MCF 10A (cell line): ENCODE measurements at regions not wholly inside any gene's neighbourhood (a gene's known extent, or its start where the extent isn't known, plus 50 kb on each side); places are given as distances from the start of the nearest gene placed in this dataset.

Source experiments
- BruUV-seq: library from RNA; stranded (reverse); fragments of 400-500 nt; replicated peaks from 2 replicates; lab custom pipeline; 2021; lab: Mats Ljungman, UMichigan
- CTCF ChIA-PET: fragments of 300-600 bp; sonication (Branson Sonifier 250); formaldehyde crosslinking; extraction: SDS; loops from one replicate; lab custom pipeline; 2021; ENCODE audit warnings: antibody characterized with exemption, inconsistent platforms; lab: Yijun Ruan, JAX
- POLR2A ChIA-PET: fragments of 300-600, 350-650 bp; sonication (Branson Sonifier 250); formaldehyde crosslinking; extraction: SDS; loops from one replicate; lab custom pipeline; 2020; ENCODE audit warnings: antibody characterized with exemption, inconsistent platforms; lab: Yijun Ruan, JAX
- DNase-seq: peaks from one replicate; pipeline ENCODE4 v3.0.0-alpha.2; 2018; ENCODE audit not compliant: unreplicated experiment
- H3K27ac Mint-ChIP-seq: one replicate; pipeline ENCODE4 v1.8.0; 2022; ENCODE audit warnings: mild to moderate bottlenecking, low read depth, mixed read lengths; ENCODE audit not compliant: unreplicated experiment
- H3K27me3 Mint-ChIP-seq: one replicate; pipeline ENCODE4 v1.8.0; 2022; ENCODE audit warnings: mixed read lengths; ENCODE audit not compliant: insufficient read depth, unreplicated experiment
- H3K36me3 Mint-ChIP-seq: one replicate; pipeline ENCODE4 v1.8.0; 2022; ENCODE audit warnings: mild to moderate bottlenecking, moderate library complexity, mixed read lengths; ENCODE audit not compliant: insufficient read depth, unreplicated experiment
- H3K4me1 Mint-ChIP-seq: one replicate; pipeline ENCODE4 v1.8.0; 2022; ENCODE audit warnings: mixed read lengths; ENCODE audit not compliant: insufficient read depth, unreplicated experiment
- H3K4me3 Mint-ChIP-seq: one replicate; pipeline ENCODE4 v1.8.0; 2022; ENCODE audit warnings: mild to moderate bottlenecking, moderate library complexity, mixed read lengths; ENCODE audit not compliant: unreplicated experiment
- H3K9me3 Mint-ChIP-seq: one replicate; pipeline ENCODE4 v1.8.0; 2022; ENCODE audit warnings: mixed read lengths; ENCODE audit not compliant: unreplicated experiment
- intact Hi-C: fragments of 100-400 bp; cut with micrococcal nuclease; formaldehyde crosslinking; loops from 2 replicates; pipeline ENCODE4 v1.14.1; 2022
- TF ChIP-seq, protein P1 (sequence below): fragments of 200-600 bp; IDR thresholded peaks from one replicate; pipeline ENCODE4 v1.8.0; 2022; ENCODE audit warnings: antibody characterized with exemption, mild to moderate bottlenecking; ENCODE audit not compliant: unreplicated experiment

DNA sequence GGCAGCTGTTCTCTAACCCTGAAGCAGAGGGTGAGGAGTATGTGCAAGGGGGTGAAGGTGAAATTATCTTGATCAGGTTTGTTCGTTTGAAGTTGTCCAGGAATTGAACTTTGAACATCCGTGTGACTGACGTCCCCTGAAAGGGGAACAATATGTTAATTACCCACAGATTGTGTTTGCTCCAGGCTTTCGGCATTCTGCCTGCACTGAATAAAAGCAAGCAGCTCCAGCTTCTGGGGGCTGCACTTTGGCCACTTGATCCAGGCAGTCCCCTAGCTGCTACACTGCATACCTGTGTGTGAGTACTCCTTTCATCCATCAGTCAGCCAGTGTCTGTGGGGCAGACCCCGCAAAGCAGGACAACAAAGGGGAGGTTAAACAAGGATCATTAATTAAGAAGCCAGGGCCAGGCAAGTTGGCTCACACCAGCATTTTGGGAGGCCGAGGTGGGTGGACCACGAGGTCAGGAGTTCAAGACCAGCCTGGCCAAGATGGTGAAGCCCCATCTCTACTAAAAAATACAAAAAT lies 104.8 kb upstream of the BTN3A2 start:
- CTCF ChIA-PET, result interaction anchor here (0.9 kb wide), 1 partner anchor 234 kb away, joined by 3 read pairs; no protein-coding TSS in a partner anchor
- Mint-ChIP-seq H3K27ac (no peak overlapping the region), H3K27me3 (no peaks in the 10 kb centered on the region), H3K4me1 (no peaks in the 10 kb centered on the region), H3K9me3 (no peaks in the 10 kb centered on the region), H3K36me3 (no peaks in the 10 kb centered on the region), H3K4me3 (no peak overlapping the region)
- DNase-seq, result no peak
- BruUV-seq, result no TSS peak
- intact Hi-C loops, result no loop called here
- POLR2A ChIA-PET, result interaction anchor here (0.9 to 8.0 kb wide), 4 partner anchors 9 to 56 kb away, joined by 3 to 55 read pairs (median 4); a partner anchor contains a TSS
- TF ChIP-seq, protein P1, sequence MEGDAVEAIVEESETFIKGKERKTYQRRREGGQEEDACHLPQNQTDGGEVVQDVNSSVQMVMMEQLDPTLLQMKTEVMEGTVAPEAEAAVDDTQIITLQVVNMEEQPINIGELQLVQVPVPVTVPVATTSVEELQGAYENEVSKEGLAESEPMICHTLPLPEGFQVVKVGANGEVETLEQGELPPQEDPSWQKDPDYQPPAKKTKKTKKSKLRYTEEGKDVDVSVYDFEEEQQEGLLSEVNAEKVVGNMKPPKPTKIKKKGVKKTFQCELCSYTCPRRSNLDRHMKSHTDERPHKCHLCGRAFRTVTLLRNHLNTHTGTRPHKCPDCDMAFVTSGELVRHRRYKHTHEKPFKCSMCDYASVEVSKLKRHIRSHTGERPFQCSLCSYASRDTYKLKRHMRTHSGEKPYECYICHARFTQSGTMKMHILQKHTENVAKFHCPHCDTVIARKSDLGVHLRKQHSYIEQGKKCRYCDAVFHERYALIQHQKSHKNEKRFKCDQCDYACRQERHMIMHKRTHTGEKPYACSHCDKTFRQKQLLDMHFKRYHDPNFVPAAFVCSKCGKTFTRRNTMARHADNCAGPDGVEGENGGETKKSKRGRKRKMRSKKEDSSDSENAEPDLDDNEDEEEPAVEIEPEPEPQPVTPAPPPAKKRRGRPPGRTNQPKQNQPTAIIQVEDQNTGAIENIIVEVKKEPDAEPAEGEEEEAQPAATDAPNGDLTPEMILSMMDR, result no peak

DNA sequence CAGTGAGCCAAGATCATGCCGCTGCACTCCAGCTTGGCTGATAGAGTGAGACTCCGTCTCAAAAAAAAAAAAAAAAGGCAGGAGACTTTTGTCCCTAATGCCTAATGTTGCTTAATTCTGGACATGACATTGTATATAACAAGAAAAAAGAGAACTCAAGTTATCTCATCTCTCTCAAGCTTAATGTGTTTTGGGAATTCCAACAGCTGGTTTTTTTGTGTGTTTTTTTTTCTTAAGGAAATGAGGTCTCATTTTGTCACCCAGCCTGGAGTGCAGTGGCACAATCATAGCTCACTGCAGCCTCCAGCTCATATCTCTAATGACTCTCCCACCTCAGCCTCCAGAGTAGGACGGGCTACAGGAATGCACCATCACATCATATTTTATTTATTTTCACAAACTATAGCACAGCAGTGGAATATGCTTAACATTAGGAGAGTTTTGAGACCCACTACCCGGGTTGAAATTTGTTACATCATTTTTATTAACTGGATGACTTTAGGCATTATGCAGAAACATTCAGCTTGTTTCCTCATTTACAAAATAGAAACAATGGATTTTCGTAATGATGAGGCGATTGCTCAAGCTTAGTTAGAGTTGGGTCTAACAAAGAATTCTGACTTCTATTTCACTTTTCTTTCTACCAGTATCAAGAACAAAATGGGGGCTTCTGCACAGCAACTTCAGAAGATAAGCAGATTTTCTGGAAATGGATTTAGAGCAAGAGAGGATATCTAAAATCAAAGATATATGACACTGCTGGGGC lies 104.1 kb upstream of the BTN3A2 start:
- H3K27me3 Mint-ChIP-seq, result no peaks in the 10 kb centered on the region
- POLR2A ChIA-PET, result interaction anchor here (0.7 to 8.0 kb wide), 6 partner anchors 9 to 56 kb away, joined by 3 to 55 read pairs (median 4); a partner anchor contains a TSS
- no peaks in the 10 kb centered on the region for H3K4me1 Mint-ChIP-seq
- DNase-seq, result no peak
- CTCF ChIA-PET, result interaction anchor here (0.9 to 1.2 kb wide), 2 partner anchors 9 to 235 kb away, joined by 3 to 5 read pairs; no protein-coding TSS in a partner anchor
- no peaks in the 10 kb centered on the region for H3K9me3 Mint-ChIP-seq
- H3K36me3 Mint-ChIP-seq, result no peaks in the 10 kb centered on the region
- no TSS peak for BruUV-seq
- no peak overlapping the region for H3K27ac Mint-ChIP-seq
- intact Hi-C loops, result no loop called here
- TF ChIP-seq, protein P1, result no peak
- no peak overlapping the region for H3K4me3 Mint-ChIP-seq

DNA sequence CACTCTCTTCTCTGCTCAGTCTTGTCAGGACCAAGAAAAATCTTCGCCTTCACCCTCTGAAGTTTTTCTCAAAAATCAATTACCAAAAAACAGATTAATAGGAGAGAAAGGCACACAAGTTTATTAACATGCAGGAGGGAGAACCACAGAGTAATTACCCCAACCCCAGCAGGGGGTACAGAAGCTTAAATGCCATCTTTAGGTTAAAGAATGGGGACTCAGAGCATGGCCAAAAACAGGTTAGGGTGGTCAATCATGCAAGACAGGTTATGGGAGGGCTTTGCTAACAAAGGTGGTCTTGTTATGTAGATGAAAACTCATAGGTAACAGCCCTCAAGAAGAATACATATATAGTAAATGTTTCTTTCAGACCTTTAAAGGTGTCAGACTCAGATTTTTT lies 100.5 kb upstream of the BTN3A2 start:
- no peak for DNase-seq
- H3K4me1 Mint-ChIP-seq, result peaks cover 6% of the 10 kb centered on the region
- BruUV-seq, result no TSS peak
- ChIA-PET POLR2A (interaction anchor here (0.6 to 1.2 kb wide), 2 partner anchors 59 to 65 kb away, joined by 3 read pairs; a partner anchor contains a TSS), CTCF (no interaction called here)
- TF ChIP-seq, protein P1, result no peak
- intact Hi-C loops, result no loop called here
- H3K36me3 Mint-ChIP-seq, result no peaks in the 10 kb centered on the region
- no peaks in the 10 kb centered on the region for H3K9me3 Mint-ChIP-seq
- no peak overlapping the region for H3K27ac Mint-ChIP-seq
- no peak overlapping the region for H3K4me3 Mint-ChIP-seq
- no peaks in the 10 kb centered on the region for H3K27me3 Mint-ChIP-seq

DNA sequence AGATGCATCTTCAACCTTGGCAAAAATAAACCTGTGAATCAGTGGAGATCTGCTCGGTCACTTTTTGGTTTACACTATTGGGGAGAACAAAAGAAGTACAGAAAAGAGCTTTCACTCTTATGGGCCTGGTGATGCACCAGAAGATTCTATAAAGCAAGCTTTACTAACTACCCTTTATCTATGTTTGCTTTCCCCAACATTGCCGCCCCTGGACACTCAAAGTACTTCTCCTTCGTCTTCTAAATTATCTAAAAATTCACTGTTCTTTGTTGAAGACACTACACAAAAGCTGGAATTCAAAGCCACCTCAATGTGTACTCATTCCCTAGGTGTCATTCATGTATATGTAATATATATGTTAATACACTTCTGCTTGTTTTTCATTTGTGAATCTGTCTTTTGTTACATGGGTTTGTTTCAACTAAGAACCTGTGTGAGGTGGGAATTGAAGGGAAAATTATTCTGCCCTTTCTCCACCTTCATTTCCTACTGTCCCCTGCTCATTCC lies 97.9 kb upstream of the BTN3A2 start:
- POLR2A ChIA-PET, result interaction anchor here (0.5 to 11.7 kb wide), 8 partner anchors 23 to 880 kb away, joined by 3 to 405 read pairs (median 102); a partner anchor contains a TSS
- H3K4me1 Mint-ChIP-seq, result peaks cover 6% of the 10 kb centered on the region
- H3K36me3 Mint-ChIP-seq, result no peaks in the 10 kb centered on the region
- no TSS peak for BruUV-seq
- no peaks in the 10 kb centered on the region for H3K27me3 Mint-ChIP-seq
- TF ChIP-seq, protein P1, result no peak
- no peak overlapping the region for H3K4me3 Mint-ChIP-seq
- CTCF ChIA-PET, result interaction anchor here (0.7 to 2.1 kb wide), 4 partner anchors 9 to 1264 kb away, joined by 3 to 8 read pairs (median 4); no protein-coding TSS in a partner anchor
- no peaks in the 10 kb centered on the region for H3K9me3 Mint-ChIP-seq
- no peak for DNase-seq
- intact Hi-C loops, result no loop called here
- peak overlapping the region; percentile 14 for H3K27ac Mint-ChIP-seq
